Nephron progenitor cell (in vitro differentiated cells): ENCODE measurements at regions not wholly inside any gene's neighbourhood (a gene's known extent, or its start where the extent isn't known, plus 50 kb on each side); places are given as distances from the start of the nearest gene placed in this dataset.
A peak's percentile ranks its signal among the peaks of the same experiment; 100 is the strongest.

ENCODE experiments used
- DNase-seq: peaks from one replicate; pipeline ENCODE4 v3.0.0; 2021
- H3K27ac Mint-ChIP-seq: 2 replicates; pipeline ENCODE4 v1.8.0; 2021; ENCODE audit warnings: mild to moderate bottlenecking, moderate library complexity, mixed read lengths
- H3K27me3 Mint-ChIP-seq: 2 replicates; pipeline ENCODE4 v1.8.0; 2021; ENCODE audit warnings: mild to moderate bottlenecking, low read depth, mixed read lengths; ENCODE audit not compliant: poor library complexity
- H3K36me3 Mint-ChIP-seq: 2 replicates; pipeline ENCODE4 v1.8.0; 2021; ENCODE audit warnings: low read depth, mixed read lengths
- H3K4me1 Mint-ChIP-seq: 2 replicates; pipeline ENCODE4 v1.8.0; 2021; ENCODE audit warnings: mixed read lengths
- H3K4me3 Mint-ChIP-seq: 2 replicates; pipeline ENCODE4 v1.8.0; 2021; ENCODE audit warnings: mild to moderate bottlenecking, moderate library complexity, mixed read lengths
- H3K9me3 Mint-ChIP-seq: 2 replicates; pipeline ENCODE4 v1.8.0; 2021; ENCODE audit warnings: mild to moderate bottlenecking, moderate library complexity, mixed read lengths
- TF ChIP-seq, protein P1 (sequence below): fragments of 200-600 bp; sonication (generic); IDR thresholded peaks from 2 replicates; pipeline ENCODE4 v1.5.0; 2021; ENCODE audit warnings: antibody characterized with exemption

DNA sequence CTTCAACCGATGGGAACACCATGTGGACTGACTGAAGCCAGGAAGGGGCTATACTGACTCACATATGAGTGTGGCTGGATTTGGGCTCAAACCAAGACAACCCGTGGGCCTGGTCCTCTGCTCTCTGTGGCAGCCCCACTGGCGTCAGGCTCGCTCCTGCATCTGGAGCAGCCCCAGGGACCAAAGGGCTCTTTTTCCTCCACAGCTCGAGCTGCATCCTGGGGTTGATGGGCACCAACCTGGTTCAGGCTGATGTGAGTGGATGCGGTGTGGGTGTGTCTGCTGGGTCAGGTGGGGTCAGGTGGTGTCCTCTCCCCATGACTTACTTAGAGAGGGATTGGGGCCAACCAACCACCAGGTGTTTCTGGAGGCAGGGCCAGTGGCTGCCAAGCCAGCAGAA is 303.0 kb upstream of the AJAP1 start:
- Mint-ChIP-seq H3K27me3 (peaks cover 5% of the 10 kb centered on the region), H3K27ac (no peak overlapping the region), H3K36me3 (no peaks in the 10 kb centered on the region), H3K4me1 (peaks cover 16% of the 10 kb centered on the region), H3K4me3 (no peak overlapping the region), H3K9me3 (no peaks in the 10 kb centered on the region)
- TF ChIP-seq, protein P1, sequence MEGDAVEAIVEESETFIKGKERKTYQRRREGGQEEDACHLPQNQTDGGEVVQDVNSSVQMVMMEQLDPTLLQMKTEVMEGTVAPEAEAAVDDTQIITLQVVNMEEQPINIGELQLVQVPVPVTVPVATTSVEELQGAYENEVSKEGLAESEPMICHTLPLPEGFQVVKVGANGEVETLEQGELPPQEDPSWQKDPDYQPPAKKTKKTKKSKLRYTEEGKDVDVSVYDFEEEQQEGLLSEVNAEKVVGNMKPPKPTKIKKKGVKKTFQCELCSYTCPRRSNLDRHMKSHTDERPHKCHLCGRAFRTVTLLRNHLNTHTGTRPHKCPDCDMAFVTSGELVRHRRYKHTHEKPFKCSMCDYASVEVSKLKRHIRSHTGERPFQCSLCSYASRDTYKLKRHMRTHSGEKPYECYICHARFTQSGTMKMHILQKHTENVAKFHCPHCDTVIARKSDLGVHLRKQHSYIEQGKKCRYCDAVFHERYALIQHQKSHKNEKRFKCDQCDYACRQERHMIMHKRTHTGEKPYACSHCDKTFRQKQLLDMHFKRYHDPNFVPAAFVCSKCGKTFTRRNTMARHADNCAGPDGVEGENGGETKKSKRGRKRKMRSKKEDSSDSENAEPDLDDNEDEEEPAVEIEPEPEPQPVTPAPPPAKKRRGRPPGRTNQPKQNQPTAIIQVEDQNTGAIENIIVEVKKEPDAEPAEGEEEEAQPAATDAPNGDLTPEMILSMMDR: no peak
- DNase-seq: no peak

DNA sequence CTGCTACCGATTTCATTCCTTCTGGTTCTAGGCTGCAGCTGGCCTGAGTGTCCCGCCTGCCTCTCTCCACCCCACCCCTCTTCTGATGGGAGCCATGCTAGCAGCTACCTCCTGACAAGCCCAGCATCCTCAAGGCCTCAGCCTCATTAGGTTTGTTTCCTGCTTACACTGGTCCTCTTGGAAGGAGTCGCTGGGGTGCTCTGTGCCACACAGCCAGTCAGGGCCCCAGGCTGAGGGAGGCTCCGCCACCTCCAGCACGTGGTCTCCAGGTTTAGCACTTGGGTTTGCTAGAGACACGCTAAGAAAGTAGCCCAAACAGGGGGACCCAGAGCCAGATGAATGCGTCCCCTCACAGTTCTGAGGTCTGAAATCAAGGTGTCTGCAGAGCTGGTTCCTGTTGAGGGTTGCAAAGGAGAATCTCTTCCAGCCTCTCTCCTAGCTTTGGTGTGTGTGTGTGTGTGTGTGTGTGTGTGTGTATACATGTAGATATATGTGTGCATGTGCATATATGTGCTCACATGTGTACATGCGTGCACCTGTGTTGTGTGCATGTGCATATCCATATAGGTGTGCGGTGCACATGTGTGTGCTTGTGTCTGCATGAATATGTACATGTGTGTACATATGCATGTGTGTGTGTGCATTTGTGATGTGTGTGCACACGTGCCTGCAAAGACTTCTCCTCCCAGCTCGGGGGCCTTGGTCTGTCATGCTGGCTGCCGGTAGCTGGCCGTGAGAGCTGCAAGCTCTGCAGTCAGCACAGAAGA is 301.1 kb upstream of the AJAP1 start:
- Mint-ChIP-seq H3K4me1 (peaks cover 13% of the 10 kb centered on the region), H3K36me3 (no peaks in the 10 kb centered on the region)
- TF ChIP-seq, protein P1: no peak

DNA sequence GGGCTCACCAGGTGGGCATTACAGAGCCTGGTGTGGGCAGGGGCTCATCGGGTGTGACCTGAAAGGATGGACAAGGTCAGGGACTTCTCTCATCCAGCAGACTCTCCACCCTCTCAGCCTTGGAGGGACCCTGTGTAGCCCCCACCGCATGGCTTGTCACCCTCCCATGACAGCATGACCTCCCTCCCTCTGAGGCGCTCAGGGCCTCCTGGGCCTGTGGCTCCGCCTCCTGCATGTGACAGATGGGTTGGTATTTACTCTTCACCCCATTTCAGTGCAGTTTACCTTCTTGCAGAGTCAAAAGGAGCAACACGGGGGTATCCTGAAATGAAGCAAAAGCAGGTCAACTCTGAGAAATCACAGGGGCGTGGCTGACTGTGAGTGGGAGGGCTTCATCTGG is 298.6 kb upstream of the AJAP1 start:
- Mint-ChIP-seq H3K36me3 (no peaks in the 10 kb centered on the region), H3K4me3 (no peak overlapping the region), H3K27ac (no peak overlapping the region), H3K27me3 (no peaks in the 10 kb centered on the region), H3K9me3 (no peaks in the 10 kb centered on the region), H3K4me1 (peaks cover 13% of the 10 kb centered on the region)
- DNase-seq: peak; percentile 16
- TF ChIP-seq, protein P1: no peak

More for the DNA sequence above, 301.1 kb upstream of the AJAP1 start:
- H3K9me3 Mint-ChIP-seq: no peaks in the 10 kb centered on the region
- H3K4me3 Mint-ChIP-seq: no peak overlapping the region
- H3K27me3 Mint-ChIP-seq: no peaks in the 10 kb centered on the region
- DNase-seq: no peak
- no peak overlapping the region for H3K27ac Mint-ChIP-seq

DNA sequence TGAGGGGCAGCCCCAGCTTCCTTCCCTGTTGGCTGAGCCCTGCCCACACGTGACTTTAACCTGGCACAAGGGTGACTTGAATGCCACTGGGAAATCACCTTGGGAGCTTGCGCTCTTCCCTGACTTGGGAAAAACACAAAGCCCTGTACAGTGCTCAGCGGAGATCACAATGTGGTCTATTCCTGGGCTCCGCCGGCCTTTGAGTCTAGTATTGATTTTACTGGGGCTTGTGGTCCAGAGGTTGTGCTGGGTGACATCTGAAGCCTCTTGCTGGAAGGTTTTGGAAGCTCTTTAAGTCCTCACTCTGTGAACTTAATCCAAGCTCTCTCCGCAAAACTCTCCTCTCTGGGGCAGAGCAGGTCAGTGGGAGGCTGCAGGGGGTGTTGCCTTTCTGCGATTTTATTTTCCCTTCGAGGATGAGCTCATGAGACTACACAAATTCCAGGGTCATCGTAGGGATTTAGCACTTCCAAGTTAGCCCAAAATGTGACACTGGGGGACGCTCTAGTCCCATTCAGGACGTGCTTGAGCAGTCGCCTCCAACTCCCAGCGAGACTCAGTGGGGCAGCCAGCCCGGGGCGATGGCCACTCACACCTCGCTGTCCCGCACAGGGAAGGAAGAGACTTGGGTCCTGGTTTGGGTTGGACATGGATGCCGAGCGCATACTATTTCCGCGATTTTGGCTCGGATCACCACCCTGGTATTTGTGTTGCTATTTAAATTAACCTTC is 291.9 kb upstream of the AJAP1 start:
- H3K27me3 Mint-ChIP-seq: peaks cover 3% of the 10 kb centered on the region
- H3K9me3 Mint-ChIP-seq: peaks cover 4% of the 10 kb centered on the region
- peaks cover 7% of the 10 kb centered on the region for H3K4me1 Mint-ChIP-seq
- H3K27ac Mint-ChIP-seq: no peak overlapping the region
- H3K4me3 Mint-ChIP-seq: no peak overlapping the region
- TF ChIP-seq, protein P1: no peak
- H3K36me3 Mint-ChIP-seq: no peaks in the 10 kb centered on the region
- no peak for DNase-seq

DNA sequence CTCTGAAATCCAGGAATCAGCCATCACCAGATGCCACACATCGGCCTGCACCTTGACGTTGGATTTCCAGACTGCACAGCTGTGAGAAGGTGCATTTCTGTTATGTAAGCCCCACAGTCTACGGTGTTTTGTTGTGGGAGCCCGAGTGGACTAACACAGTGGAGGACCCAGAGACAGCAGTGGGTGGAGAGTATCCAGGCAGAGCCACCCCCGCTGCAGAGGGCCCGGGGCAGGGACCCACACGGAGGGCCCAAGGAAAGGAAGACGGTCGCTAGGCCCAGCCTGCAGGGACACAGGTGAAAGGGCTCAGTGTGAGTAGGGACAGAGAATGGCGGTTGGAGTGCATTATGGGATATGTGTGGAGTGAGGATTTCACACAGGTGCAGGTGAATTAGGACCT is 288.3 kb upstream of the AJAP1 start:
- Mint-ChIP-seq H3K36me3 (no peaks in the 10 kb centered on the region), H3K27ac (no peak overlapping the region), H3K4me3 (no peak overlapping the region), H3K27me3 (peaks cover 3% of the 10 kb centered on the region), H3K9me3 (peaks cover 4% of the 10 kb centered on the region), H3K4me1 (peaks cover 7% of the 10 kb centered on the region)
- TF ChIP-seq, protein P1: no peak
- no peak for DNase-seq
